HG03175 (cell line): ENCODE measurements at regions not wholly inside any gene's neighbourhood (a gene's known extent, or its start where the extent isn't known, plus 50 kb on each side); places are given as distances from the start of the nearest gene placed in this dataset.
A peak's percentile ranks its signal among the peaks of the same experiment; 100 is the strongest.

Experiments
- ATAC-seq: cut with Tn5 transposase; IDR thresholded peaks from one replicate; pipeline ENCODE4 v1.9.1; 2021; ENCODE audit warnings: mild to moderate bottlenecking, moderate library complexity; ENCODE audit not compliant: unreplicated experiment

DNA sequence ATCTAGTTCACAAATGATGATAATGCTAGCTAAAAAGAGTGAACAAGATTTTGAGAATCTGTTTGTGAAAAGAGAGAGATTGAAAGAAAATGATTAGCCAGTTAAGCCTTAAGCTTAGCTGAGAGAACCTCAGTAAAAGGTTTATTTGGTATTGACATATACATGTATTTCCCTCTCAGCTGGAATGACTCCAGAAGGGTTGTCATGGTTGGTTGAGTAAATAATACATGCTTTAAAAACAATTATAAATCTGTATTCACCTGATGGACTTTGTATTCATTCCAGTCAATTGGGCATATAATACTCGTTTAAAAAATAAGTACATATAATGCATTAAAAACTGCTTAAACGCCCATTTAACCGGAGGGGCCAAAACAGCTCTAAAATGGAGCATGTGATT, 181.4 kb downstream of the GRB14 start:
- ATAC-seq = no peak

DNA sequence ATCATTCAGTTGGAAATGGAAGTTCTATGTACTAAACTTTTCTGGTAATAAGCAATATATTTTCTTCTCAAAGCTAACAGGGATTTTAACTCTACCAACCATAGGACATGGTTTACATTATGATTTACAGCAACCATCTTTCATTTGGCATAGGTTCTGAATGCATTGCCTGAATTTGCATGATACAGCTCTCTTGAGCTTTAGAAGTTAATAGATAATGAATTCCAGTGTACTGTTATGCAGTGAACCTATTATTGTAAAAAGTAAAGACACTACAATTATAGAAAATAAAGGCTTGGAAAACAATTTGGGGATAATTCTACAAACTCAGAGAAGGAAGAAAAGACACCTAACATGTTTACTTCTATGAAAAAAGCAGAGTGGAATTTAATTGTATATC, 182.0 kb downstream of the GRB14 start:
- no peak for ATAC-seq

DNA sequence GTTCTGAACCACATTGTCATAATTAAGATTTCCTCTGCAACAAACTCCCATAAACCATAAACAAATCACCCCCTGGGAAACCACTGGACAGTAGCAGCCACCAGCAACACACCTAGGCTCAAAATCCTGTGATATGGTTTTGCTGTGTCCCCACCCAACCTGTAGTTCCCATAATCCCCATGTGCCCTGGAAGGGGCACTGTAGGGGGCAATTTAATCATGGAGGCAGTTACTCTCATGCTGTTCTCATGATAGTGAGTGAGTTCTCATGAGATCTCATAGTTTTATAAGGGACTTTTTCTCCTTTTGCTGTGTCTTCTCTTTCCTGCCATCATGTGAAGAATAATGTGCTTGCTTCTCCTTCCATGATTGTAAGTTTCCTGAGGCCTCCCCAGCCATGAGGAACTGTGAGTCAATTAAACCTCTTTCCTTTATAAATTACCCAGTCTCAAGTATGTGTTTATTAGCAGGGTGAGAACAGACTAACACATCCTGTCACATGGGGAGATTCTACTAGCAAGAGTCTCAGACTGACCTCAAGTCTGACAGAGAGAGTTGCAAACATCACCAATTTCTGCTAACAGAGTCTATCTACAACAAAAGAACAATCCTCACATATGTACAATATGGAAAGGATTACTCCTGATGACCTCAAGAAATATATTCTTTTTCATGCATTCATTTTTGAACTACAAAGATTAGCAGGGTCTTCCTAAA, 182.6 kb downstream of the GRB14 start:
- no peak for ATAC-seq

DNA sequence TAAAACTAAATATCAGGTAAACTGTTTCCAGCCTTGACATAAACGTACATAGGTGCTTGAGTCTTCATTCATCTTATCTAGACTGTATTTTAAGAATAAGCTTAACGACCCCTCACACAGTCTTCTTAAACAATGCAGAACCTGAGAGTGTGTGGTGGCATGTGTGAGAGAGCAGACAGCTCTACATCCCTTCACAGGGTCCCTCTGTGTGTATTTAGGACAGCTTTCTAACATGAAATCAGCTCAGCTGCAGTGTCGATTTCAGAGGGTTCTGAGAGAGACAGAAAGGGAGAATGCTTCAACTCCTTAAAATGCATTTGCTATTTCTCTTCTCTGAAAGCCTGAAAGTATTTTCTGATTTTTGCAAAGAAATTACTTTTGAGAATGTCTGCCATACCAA, 185.2 kb downstream of the GRB14 start:
- ATAC-seq = no peak

DNA sequence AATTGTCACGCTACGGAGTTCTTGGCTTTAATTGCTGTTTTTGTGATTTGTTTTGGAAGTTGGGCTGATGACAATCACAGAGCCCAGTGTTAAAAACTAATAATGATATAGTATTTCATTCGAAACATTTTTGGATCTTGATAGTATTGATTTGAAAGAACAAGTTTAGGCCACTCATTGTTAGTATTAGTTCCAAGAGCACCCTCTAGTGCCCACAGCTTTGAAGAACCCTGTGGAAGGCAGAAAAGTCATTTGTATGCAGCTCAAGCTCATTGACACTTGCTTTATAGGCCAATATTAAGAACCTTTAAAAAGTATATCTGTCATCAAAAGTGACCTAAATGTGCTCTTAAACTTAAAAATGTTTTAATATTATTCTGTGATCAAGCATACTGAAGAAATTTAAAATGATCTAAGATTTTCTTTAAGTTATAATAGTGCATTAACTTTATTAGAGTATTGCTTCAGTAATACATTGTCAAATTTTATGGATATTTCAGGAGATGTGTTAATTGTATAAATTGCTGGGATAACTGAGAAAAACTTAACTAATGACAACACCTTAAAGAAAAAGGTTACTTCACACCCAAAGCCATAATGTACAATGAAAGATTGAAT, 191.0 kb downstream of the GRB14 start:
- ATAC-seq = no peak

DNA sequence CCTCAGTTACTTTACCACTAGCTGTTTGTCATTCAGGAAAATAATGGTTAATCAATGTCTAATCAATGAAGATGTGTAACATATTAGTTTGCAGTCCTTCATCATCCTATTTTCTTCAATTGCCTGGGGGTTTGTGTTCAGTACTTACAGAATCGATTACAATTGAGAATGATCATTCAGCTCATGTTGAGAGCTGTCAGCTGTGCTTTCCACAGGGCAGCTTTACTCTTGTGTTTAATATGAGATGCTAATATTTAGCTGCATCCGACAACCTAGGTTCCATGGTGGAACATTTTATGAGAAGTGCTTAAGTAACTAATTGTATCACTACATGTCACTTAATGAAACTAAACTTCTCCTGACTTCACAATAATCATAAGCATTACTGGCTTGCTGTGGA, 191.9 kb downstream of the GRB14 start:
- no peak for ATAC-seq

DNA sequence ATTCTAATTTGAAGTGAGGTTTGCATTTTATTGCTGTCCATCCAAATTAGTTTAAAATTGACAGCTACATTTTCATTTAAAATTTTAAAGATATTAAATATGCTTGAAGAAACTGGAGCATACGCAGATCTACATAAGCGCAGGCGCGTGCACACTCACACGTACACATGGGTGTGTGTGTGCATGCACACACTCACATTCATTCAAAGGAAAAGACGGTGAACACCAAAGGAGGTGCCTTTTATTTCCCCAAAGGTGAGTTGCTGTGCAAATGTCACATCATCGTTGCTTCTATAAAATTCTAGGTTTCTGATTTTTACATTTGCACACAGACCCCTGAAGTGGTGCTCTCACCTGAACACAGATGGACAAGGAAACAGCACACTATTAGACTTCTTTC, 194.2 kb downstream of the GRB14 start:
- ATAC-seq = no peak

DNA sequence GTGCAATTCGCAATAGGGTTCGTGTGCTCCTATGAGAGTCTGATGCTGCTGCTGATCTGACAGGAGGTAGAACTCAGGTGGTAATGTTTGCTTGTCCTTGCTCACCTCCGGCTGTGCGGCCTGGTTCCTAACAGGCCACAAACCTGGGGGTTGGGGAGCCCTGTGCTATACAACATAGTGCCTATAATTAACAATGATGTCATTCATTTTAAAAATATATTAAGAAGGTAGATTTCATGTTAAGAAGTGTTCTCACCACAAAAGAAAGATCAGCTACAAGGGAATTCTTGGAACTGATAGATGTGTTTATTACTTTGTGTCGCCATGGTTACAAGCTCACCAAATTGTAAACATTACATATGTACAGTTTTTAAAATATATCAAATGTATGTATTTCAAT, 200.5 kb downstream of the GRB14 start:
- no peak for ATAC-seq

DNA sequence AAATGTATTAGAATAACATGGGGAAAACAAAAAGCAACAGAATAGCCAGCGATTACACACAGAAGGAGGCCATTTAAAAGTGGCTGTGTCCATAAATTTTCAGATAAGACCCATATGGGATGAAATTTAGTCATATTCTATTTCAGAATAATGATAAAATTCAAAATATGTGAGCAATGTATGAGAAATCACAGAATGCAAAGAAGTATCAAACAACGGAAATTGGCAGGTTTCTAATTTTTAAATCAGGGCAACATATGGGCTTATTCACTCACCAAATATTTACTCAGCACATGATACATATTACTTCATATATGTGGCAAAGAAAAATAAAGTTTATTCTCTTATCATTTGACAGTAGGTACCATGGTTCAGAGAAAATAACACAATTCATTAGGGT, 208.5 kb downstream of the GRB14 start:
- no peak for ATAC-seq

DNA sequence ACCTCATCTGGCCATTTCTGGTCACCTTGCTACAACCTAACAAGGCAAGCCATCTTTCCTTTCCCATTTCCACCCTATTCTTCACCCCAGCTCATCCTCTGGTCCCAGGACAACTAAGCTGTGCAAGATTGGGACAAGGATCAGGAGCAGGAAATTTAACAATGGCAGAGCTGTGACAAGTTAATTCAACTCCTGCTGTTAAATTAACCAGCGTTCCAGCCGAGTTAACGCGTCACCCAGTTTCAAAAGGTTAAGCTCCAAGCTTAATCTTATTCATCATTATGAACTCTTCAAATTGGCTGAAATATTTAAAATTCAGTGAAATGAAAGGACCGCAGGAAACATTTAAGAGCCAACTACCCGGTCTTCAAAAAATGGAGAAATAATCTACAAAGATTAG, 231.9 kb downstream of the GRB14 start:
- ATAC-seq = no peak

DNA sequence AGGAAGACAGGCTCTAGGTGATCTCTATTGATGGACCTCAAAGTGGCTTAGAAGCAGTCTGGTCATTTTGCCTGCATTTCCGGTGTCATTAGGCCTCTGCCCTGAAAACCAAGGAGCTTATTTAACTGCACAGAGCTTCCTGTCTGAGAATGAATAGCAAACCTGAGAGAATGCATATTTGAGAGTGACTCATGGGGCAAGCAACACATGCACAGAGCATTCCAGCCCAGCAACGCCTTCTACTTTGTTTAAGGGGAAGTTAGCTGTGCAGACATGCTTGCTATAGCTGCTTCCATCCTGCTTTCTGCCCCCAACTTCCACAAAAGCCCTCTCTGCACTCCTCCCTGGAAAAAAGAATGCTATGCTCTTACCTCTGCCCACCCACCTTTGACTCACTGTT, 232.8 kb downstream of the GRB14 start:
- ATAC-seq = peak; percentile 87

DNA sequence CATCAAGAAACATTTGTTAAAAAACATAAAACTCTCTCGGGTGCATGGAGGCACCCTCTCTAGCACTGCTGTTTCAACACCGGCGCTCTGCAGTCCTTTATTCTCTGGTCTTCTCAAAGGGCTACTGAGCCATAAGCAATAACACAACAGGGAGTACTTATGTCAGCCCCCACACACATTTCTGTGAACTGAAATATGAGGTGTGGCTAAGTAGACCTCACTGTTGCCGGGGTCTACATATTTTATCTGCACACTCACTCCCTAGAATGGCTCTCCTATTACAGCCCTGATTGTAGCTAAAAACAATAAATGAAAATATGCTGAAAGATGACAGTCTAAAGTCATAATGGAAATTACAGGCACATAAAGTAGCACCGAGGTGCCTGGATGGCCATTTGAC, 235.1 kb downstream of the GRB14 start:
- ATAC-seq = no peak

DNA sequence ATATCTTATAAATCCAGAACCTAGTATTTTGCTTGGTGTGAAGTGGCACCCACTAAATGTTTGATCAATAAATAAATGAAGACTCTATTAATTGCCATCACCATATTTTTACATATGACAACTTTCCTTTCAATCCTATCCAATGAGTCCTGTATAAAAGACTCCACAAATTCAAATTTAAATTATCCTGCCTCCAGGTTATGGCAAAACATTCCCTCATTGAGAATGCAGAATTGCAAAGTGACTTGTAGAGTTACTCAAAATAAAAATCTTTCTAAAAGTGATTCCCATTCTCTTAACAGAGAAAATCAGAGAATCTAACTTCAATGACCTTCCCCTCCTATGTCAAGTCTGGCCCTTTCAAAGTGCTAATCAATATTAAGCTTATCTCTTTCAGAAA, 236.8 kb downstream of the GRB14 start:
- ATAC-seq = no peak

DNA sequence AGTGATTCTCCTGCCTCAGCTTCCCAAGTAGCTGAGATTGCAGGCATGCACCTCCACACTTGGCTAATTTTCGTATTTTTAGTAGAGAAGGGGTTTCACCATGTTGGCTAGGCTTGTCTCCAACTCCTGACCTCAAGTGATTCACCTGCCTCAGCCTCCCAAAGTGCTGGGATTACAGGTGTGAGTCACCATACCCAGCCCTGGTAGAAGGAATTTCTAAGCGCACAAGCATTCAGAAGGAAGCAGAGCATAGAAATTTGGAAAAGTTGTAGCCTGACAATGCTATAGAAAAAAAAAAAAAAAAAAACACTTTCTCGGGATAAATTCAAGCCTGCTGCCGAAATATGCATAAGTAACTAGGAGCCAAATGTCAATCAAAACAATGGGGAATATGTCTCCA, 249.4 kb downstream of the GRB14 start:
- ATAC-seq = no peak

DNA sequence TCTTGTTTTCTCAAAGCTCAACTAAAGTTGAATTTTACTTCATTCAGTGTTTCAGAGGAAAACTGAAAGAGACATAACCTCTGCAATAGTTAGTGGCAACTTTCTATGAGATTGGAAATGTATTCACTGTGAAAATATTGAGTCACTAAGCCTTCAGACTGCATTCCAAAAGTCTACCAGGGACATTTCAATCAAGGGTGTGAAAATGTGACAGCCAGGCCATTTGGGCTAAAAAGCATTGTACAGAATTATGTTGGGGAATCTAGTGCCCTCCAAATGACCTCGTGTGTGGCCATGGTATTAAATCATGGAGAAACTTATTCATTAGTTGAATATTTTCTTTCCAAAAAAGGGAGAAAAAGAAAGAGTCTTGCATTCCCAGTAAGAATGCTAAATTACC, 251.9 kb downstream of the GRB14 start:
- no peak for ATAC-seq

DNA sequence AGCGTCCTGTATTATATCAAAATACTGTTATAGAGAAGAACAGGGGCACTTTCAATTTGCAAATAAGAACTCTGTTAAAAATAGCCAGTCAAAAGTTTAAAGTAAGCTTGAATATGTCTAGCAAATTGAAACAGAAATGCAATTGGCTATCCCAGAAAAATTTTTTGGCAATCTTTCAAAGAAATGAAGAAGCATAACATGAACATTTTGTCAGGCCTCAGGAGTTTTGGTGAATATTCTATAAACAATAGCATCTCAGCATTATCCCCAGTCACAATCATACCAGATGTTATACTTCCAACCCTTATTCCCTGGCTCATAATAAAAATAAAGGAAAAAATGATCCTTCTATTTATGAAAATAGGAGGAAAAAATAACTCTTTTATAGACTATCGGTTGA, 252.4 kb downstream of the GRB14 start:
- ATAC-seq = no peak

DNA sequence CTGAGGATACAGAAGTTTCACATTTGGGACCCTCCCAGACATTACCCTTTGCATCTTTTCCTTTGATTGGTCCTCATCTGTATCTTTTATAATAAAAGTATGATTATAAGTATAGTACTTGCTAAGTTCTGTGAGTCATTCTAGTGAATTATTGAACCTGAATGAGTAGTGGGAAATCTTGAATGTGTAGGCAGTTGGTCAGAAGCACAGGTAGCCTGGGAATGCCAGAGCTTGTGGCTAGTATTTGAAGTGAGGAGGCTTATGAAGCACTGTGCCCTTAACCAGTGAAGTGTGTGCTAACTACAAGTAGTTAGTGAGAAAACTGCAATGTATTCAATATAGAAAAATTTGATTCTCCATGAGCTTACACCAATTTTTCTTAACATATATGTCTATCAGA, 257.6 kb downstream of the GRB14 start:
- no peak for ATAC-seq

DNA sequence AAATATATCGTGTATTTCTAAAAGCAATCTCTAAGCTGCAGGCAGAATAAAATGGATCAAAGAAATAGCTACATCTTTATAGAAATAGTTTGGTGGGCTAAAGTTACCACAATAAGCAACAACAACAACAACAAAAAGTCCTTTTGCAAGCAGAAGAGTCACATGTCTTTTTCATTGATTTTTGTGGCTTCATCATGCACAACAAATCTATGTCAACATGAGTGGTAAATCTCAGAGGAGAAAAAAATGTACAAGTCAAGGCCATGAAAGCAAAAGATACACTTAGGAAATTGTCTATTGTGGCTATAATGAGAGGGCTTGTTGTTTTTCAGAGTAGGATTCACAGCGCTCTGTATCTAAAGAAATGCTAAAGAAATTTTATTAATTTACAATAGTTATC, 269.7 kb downstream of the GRB14 start:
- ATAC-seq = no peak

DNA sequence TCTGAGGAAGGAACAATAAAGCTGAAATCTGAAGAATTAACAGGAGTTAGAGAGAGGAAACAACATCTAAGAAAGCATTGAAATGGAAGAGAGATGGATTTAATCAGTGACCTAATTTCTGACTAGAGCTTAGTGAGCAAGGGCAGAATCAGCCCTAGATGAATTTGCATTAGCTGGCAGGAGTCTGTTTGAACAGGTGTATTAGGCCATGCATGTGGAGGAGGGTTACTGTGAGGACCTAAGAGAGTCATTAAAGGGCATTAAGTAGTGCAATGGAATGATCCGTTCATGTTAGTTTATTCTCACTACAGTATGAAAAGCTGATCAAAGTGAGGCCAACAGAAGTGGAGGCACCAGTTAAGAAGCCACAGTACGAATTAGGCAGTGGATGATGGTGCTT, 285.3 kb downstream of the GRB14 start:
- ATAC-seq = no peak

DNA sequence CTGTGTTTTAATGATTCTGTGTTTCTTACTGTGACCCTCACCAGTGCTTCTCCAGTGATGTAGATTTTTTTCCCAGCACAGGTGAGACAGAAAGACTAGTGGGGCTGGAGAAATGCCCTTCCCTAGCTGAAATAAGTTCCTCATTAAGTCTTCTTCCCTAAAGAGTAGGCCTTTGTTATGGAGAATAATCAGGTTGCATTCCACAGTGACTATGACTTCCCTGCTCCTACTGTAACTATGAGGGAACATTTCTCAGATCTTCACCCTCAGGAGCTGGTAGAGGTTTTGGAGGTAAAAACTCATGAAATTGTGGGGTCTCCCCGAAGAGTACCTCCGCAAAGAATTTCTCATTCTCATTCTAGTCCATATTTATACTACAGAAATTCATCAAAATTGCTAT, 286.2 kb downstream of the GRB14 start:
- no peak for ATAC-seq

DNA sequence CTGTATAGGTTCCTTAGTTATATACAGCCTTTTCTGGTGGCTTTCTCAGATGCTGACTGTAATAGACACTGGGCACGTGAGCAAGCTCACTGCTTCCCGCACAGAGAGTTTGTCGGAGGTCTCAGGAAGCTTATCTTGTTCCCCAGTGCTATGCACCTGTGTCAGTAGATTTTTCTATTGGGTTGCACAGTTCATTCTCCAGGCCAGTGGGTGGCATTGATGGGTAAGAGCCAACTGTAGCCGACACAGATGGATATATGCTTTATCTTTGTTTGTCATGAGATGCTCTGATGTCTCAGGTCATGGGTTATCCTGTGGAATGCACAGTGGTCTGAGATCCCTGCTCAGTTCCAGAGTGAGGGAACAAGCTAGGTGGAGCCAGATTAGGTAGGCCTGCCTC, 293.0 kb downstream of the GRB14 start:
- no peak for ATAC-seq

DNA sequence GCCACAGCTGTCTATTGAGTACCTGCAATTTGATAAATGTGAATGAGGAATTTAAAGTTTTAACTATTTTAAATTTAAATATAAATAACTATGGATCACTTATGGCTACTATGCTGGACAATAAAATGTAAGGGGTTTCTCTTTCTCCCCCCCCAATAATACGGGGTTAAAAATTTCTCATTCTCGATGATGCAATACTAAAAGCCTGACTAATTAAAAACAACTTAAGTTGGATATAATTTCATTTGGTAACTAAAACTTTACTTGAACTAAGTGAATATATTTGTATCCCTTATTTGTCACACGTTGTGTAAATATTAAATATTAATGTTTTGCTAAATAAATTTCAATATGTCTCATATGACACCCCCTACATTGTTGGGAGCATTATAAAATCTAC, 297.3 kb downstream of the GRB14 start:
- ATAC-seq = no peak

DNA sequence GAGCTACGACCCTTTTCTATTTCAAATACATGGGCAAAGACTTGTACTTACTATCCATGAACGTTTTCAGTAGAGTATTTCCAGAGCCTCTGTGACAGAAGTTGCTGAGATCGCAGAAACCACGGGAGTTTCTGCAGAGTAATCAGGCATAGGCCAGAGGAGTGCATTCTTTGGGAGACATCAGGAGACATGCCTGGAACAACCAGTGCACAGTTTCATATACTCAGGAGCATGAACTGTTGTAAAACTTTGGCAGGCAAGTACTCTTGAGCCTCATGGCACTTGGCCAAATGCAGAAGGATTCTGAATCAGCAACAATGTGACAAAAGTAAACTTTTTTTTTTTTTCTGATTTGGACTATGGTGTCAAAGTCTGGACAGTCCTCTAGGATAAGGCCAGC, 307.1 kb downstream of the GRB14 start:
- ATAC-seq = no peak
